ENCODE measurements at regions not wholly inside any gene's neighbourhood (a gene's known extent, or its start where the extent isn't known, plus 50 kb on each side); places are given as distances from the start of the nearest gene placed in this dataset.
"Not testable (repeated sequence)": the region's sequence is repeated elsewhere in the genome, so short reads cannot be mapped to it uniquely, and the experiment has no call there.

GRCh38 chr7:81308643-81309322 is 389.9 kb upstream of the SEMA3C start:
- no peaks in the 10 kb centered on the region for H3K36me3 ChIP-seq (replicated peaks)
- no peak for DNase-seq (ENCODE audit: low spot score in 2 of 2)

DNA sequence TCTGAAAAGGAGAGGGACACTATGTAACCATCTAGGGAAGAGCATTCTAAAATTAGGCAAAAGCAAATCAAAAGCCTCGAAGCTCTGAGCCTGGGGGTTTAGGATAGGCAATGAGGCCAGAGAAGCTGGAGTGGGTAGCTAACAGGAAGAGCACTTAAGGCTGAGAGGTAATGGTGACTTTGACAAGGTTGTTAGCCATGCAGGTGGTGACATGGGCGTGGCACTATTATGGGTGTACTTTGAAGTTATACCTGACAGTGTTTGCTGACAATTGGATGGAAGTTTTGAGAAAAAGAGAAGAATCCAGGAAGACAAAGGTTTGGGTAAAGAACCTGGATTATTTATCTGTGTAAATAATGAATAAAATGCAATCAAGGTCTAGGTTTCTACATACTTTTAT is 383.0 kb upstream of the SEMA3C start:
- Histone ChIP-seq H3K36me3 (replicated peaks) (no peaks in the 10 kb centered on the region), H3K9me3 (no peaks in the 10 kb centered on the region), H3K4me3 (no peak overlapping the region), H3K4me1 (peaks cover 16% of the 10 kb centered on the region), H3K27me3 (ENCODE audit: low read depth) (no peaks in the 10 kb centered on the region)
- in situ Hi-C loops (cut with MboI; ENCODE audit: low sequenced_read_pairs), result no loop called here
- no peak for DNase-seq (ENCODE audit: low spot score in 2 of 2)

More at GRCh38 chr7:81308643-81309322, 389.9 kb upstream of the SEMA3C start:
- Histone ChIP-seq H3K4me1 (peaks cover 7% of the 10 kb centered on the region), H3K9me3 (no peaks in the 10 kb centered on the region), H3K4me3 (no peak overlapping the region), H3K27me3 (ENCODE audit: low read depth) (no peaks in the 10 kb centered on the region)
- in situ Hi-C loops (cut with MboI; ENCODE audit: low sequenced_read_pairs), result no loop called here

GRCh38 chr7:81300753-81301152 is 381.9 kb upstream of the SEMA3C start:
- Histone ChIP-seq H3K4me1 (peaks cover 16% of the 10 kb centered on the region), H3K4me3 (no peak overlapping the region), H3K36me3 (replicated peaks) (no peaks in the 10 kb centered on the region), H3K27me3 (ENCODE audit: low read depth) (no peaks in the 10 kb centered on the region), H3K9me3 (no peaks in the 10 kb centered on the region)
- DNase-seq (ENCODE audit: low spot score in 2 of 2), result no peak
- in situ Hi-C loops (cut with MboI; ENCODE audit: low sequenced_read_pairs), result no loop called here

GRCh38 chr7:81299711-81300110 is 380.9 kb upstream of the SEMA3C start:
- in situ Hi-C loops (cut with MboI; ENCODE audit: low sequenced_read_pairs), result no loop called here
- no peak for DNase-seq (ENCODE audit: low spot score in 2 of 2)
- no peaks in the 10 kb centered on the region for H3K27me3 ChIP-seq (ENCODE audit: low read depth)
- peaks cover 16% of the 10 kb centered on the region for H3K4me1 ChIP-seq
- no peak overlapping the region for H3K4me3 ChIP-seq
- H3K36me3 ChIP-seq (replicated peaks), result no peaks in the 10 kb centered on the region
- H3K9me3 ChIP-seq, result no peaks in the 10 kb centered on the region

DNA sequence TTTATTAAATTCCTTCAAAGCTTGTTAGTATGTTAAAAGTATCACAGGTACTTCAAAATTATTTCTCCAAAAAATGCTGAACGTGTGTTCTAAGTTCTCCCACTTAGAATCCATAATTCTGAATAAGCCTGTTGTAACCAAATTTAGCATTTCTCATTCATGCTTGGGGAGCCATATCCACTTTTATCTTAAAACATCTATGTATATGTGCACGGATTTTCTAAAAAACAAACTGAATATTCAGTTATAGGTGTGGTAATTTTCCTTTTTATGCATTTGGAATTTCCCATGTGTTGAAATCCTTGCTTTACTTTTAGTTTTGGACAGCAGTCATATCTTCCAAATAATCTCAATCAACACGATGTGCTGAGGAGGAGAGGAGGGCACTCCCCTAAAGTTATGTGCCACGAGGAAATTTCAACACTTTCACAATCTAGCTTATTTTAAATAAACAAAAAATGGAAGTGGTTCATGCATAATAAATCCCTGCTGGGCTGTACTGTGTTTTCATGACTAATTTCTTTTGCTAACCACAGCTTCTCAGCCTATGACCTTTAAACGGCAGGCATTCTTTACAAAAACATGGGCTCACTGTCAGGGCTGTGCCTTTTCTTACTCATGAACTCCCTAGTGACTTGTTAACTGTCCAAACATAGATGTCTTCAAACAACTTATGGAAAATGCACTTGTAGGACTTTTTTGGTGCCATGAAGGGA is 380.3 kb upstream of the SEMA3C start:
- no peak overlapping the region for H3K4me3 ChIP-seq
- peak; percentile 23 to 70 for DNase-seq (ENCODE audit: low spot score in 2 of 2)
- H3K4me1 ChIP-seq, result peaks cover 16% of the 10 kb centered on the region
- no peaks in the 10 kb centered on the region for H3K9me3 ChIP-seq
- in situ Hi-C loops (cut with MboI; ENCODE audit: low sequenced_read_pairs), result no loop called here
- no peaks in the 10 kb centered on the region for H3K36me3 ChIP-seq (replicated peaks)
- H3K27me3 ChIP-seq (ENCODE audit: low read depth), result no peaks in the 10 kb centered on the region

DNA sequence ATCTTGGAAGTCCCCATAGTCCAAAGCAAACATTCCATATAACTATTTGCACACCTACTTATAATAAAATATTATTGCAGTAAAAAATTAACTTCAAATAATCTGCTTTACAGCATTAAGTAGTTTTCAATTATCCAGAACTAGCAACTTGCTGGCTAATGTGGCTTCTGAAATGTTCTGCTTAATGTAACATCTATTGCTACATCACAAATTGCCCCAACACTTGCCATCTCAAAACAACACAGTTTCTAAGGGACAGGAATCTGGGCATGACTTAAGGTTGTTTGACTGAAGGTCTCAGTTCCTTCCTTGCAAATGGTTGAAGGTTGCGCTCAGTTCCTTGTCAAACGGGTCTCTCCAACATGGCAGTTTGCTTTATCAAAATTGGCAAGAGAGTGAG is 378.5 kb upstream of the SEMA3C start:
- Histone ChIP-seq H3K9me3 (no peaks in the 10 kb centered on the region), H3K4me1 (peaks cover 16% of the 10 kb centered on the region), H3K36me3 (replicated peaks) (no peaks in the 10 kb centered on the region), H3K4me3 (no peak overlapping the region), H3K27me3 (ENCODE audit: low read depth) (no peaks in the 10 kb centered on the region)
- in situ Hi-C loops (cut with MboI; ENCODE audit: low sequenced_read_pairs), result no loop called here
- DNase-seq (ENCODE audit: low spot score in 2 of 2), result no peak

GRCh38 chr7:81296726-81297125 is 377.9 kb upstream of the SEMA3C start:
- in situ Hi-C loops (cut with MboI; ENCODE audit: low sequenced_read_pairs), result no loop called here
- Histone ChIP-seq H3K4me3 (no peak overlapping the region), H3K36me3 (replicated peaks) (no peaks in the 10 kb centered on the region), H3K27me3 (ENCODE audit: low read depth) (no peaks in the 10 kb centered on the region), H3K4me1 (peaks cover 16% of the 10 kb centered on the region), H3K9me3 (no peaks in the 10 kb centered on the region)
- no peak for DNase-seq (ENCODE audit: low spot score in 2 of 2)

DNA sequence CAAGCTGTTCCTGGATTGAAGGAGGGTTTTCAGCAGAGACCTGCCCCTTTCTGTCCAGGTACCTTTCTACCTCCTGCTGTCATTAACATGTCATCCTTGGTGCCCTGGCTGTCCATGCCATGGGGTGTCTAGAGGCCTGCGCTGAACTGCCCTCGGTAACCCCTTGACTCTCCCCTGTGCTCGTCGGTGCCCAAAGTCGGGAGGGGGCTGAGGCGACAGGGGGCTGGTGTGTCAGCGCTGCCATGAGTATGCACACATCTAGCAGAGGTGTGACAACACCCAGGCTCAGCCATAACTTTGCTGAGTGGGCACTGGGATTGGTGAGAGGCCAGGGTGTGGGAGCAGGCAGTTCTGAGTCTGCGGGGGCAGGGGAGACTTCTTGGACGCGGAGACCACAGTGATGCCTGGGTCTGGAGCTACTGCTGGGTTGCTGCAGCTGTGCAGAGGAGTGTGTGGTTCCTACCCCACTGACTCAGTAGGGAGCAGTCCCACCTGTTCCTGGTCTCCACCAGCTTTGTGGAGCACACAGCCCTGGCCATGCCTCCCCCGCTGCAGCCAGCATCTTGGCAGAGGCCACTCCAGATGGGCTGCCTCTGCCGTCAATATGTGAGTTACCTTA is 376.2 kb upstream of the SEMA3C start:
- Histone ChIP-seq H3K27me3 (ENCODE audit: low read depth) (no peaks in the 10 kb centered on the region), H3K4me1 (peaks cover 12% of the 10 kb centered on the region), H3K36me3 (replicated peaks) (no peaks in the 10 kb centered on the region), H3K4me3 (no peak overlapping the region), H3K9me3 (no peaks in the 10 kb centered on the region)
- in situ Hi-C loops (cut with MboI; ENCODE audit: low sequenced_read_pairs), result no loop called here
- DNase-seq (ENCODE audit: low spot score in 2 of 2), result no peak

DNA sequence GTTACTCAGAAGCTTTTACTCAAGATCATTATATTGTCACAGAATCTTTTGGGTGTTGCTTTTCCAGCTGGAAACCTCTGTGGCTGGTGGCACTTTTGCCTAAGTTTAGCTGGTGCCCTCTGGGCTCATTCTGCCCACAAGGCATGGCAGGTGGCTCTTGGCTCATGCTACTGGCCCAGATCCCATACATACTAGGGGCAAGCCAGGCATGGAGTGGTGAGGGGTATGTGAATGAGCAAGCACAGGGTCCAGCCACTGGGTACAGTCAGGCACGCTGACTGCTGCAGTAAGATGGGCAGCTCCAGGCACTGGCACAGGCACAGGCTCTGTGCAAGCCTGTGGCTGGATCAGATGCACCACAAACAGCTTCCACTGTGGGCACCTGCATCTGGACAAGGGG is 375.0 kb upstream of the SEMA3C start:
- Histone ChIP-seq H3K4me3 (no peak overlapping the region), H3K36me3 (replicated peaks) (no peaks in the 10 kb centered on the region), H3K9me3 (no peaks in the 10 kb centered on the region), H3K4me1 (peaks cover 2% of the 10 kb centered on the region), H3K27me3 (ENCODE audit: low read depth) (no peaks in the 10 kb centered on the region)
- in situ Hi-C loops (cut with MboI; ENCODE audit: low sequenced_read_pairs), result no loop called here
- no peak for DNase-seq (ENCODE audit: low spot score in 2 of 2)

- DNase-seq (ENCODE audit: low spot score in 2 of 2); H3K4me1 ChIP-seq; H3K4me3 ChIP-seq; H3K27me3 ChIP-seq (ENCODE audit: low read depth); H3K36me3 ChIP-seq (replicated peaks); H3K9me3 ChIP-seq; in situ Hi-C loops (cut with MboI; ENCODE audit: low sequenced_read_pairs): not testable (repeated sequence)
These were observed 367.9 kb upstream of the SEMA3C start for GRCh38 chr7:81286754-81287153.

- H3K4me3 ChIP-seq, result no peak overlapping the region
- DNase-seq (ENCODE audit: low spot score in 2 of 2), result no peak
- no peaks in the 10 kb centered on the region; the same call in 1 of the 2 replicates for H3K4me1 ChIP-seq
- H3K9me3 ChIP-seq, result no peaks in the 10 kb centered on the region
- H3K27me3 ChIP-seq (ENCODE audit: low read depth), result no peaks in the 10 kb centered on the region
- in situ Hi-C loops (cut with MboI; ENCODE audit: low sequenced_read_pairs), result no loop called here
- no peaks in the 10 kb centered on the region for H3K36me3 ChIP-seq (replicated peaks)
These were observed 366.5 kb upstream of the SEMA3C start for GRCh38 chr7:81285142-81285871.

- no peaks in the 10 kb centered on the region for H3K9me3 ChIP-seq
- no peaks in the 10 kb centered on the region for H3K36me3 ChIP-seq (replicated peaks)
- no peak overlapping the region for H3K4me3 ChIP-seq
- no peak for DNase-seq (ENCODE audit: low spot score in 2 of 2)
- in situ Hi-C loops (cut with MboI; ENCODE audit: low sequenced_read_pairs), result no loop called here
- no peaks in the 10 kb centered on the region; the same call in 1 of the 2 replicates for H3K4me1 ChIP-seq
- H3K27me3 ChIP-seq (ENCODE audit: low read depth), result no peaks in the 10 kb centered on the region
These were observed 365.7 kb upstream of the SEMA3C start for GRCh38 chr7:81284576-81284975.

GRCh38 chr7:81280531-81280930 is 361.7 kb upstream of the SEMA3C start:
- Histone ChIP-seq H3K27me3 (ENCODE audit: low read depth) (no peaks in the 10 kb centered on the region), H3K4me1 (no peaks in the 10 kb centered on the region; the same call in 1 of the 2 replicates), H3K36me3 (replicated peaks) (no peaks in the 10 kb centered on the region), H3K4me3 (no peak overlapping the region), H3K9me3 (no peaks in the 10 kb centered on the region)
- no peak for DNase-seq (ENCODE audit: low spot score in 2 of 2)
- in situ Hi-C loops (cut with MboI; ENCODE audit: low sequenced_read_pairs), result no loop called here

DNA sequence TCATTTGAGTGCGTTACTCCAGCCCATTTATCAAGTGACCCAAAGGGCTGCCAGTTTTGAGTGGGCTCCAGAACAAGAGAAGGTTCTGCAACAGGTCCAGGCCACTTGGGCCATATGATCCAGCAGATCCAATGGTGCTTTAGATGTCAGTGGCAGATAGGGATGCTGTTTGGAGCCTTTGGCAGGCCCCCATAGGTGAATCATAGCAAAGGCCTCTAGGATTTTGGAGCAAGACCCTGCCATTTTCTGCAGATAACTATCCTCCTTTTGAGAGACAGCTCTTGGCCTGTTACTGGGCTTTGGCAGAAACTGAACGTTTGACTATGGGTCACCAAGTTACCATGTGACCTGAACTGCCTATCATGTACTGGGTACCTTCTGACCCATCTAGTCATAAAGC is 358.8 kb upstream of the SEMA3C start:
- Histone ChIP-seq H3K9me3 (no peaks in the 10 kb centered on the region), H3K4me3 (no peak overlapping the region), H3K4me1 (no peaks in the 10 kb centered on the region), H3K36me3 (replicated peaks) (no peaks in the 10 kb centered on the region), H3K27me3 (ENCODE audit: low read depth) (no peaks in the 10 kb centered on the region)
- no peak for DNase-seq (ENCODE audit: low spot score in 2 of 2)
- in situ Hi-C loops (cut with MboI; ENCODE audit: low sequenced_read_pairs), result no loop called here

All from HAP-1 (cell line).